Peyer's patch (tissue), 4 donors: ENCODE measurements at regions not wholly inside any gene's neighbourhood (a gene's known extent, or its start where the extent isn't known, plus 50 kb on each side); places are given as distances from the start of the nearest gene placed in this dataset.

ENCODE experiments used
- CTCF ChIP-seq, 6 experiments: fragments of 450-650 bp in 4 of 6; fragments of 200-600 bp in 2 of 6; sonication (generic) in 1 of 6; IDR thresholded peaks; one replicate each; pipeline ENCODE4 v1.5.1; 2017 to 2019; ENCODE audit warnings: antibody characterized with exemption in 6 of 6, mild to moderate bottlenecking in 3 of 6, moderate library complexity in 1 of 6
- POLR2A ChIP-seq, 2 donors: fragments of 450-650 bp; IDR thresholded peaks; one replicate each; pipeline ENCODE4 v1.5.1; 2017; ENCODE audit warnings: antibody characterized with exemption in 2 of 2, mild to moderate bottlenecking in 2 of 2, moderate library complexity in 2 of 2

GRCh38 chr12:25717552-25717951 lies 164.5 kb upstream of the LMNTD1 start:
- no peak for TF ChIP-seq CTCF (IDR thresholded peaks at IDR 0.05)
- TF ChIP-seq POLR2A (IDR thresholded peaks at IDR 0.05): no peak
